MCF 10A (cell line): ENCODE measurements at regions not wholly inside any gene's neighbourhood (a gene's known extent, or its start where the extent isn't known, plus 50 kb on each side); places are given as distances from the start of the nearest gene placed in this dataset. TPM values are rescaled to one million over a fixed set of nuclear protein-coding genes. Genes with fewer than 3 reads are reported as not detected.

Experiments used
- microRNA-seq: library from miRNA; unstranded; fragments of <30 nt; microRNA quantifications from one replicate; pipeline ENCODE4 v1.2.0, GENCODE V29; 2022

Small RNA genes in the stretch of these regions (microRNA-seq; reads per million reads assigned to microRNA genes)
- gene MIR550A2 (not detected), gene MIR550B2 (not detected)
